ENCODE measurements at regions not wholly inside any gene's neighbourhood (a gene's known extent, or its start where the extent isn't known, plus 50 kb on each side); places are given as distances from the start of the nearest gene placed in this dataset.

DNA sequence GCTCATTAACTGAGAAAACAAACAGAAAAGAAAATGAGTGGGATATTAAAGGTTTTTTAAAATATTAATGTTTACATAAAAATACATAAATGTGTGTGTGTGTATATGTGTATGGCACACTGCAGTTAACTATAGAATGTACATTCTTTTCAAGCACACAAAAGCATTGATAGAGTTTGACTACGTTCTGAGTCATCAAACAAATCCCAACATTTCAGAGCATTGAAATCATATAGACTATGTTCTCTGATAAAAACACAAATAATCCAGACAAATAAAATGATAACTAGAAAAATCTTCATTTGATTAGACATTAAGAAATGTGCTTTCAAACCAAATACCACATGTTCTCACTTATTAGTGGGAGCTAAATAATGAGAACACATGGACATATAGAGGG, 84.3 kb upstream of the CELF4 start:
- H3K9me3 ChIP-seq (replicated peaks; ENCODE audit: control insufficient read depth, insufficient read depth, low read length) = no peaks in the 10 kb centered on the region
- no peaks in the 10 kb centered on the region for H3K27me3 ChIP-seq (replicated peaks in 1 of 2; ENCODE audit: control insufficient read depth in 2 of 2, insufficient read depth in 2 of 2, low read length in 1 of 2)
- H3K9ac ChIP-seq (ENCODE audit: control insufficient read depth, insufficient read depth, low read length) = no peak overlapping the region
- no peak overlapping the region for H2AFZ ChIP-seq (ENCODE audit: control insufficient read depth, low read depth, low read length)
- ChIA-PET SMC1A (ENCODE audit: uncharacterized antibody, unreplicated experiment) (no interaction called here), RAD21 (ENCODE audit: unreplicated experiment) (no interaction called here), POLR2A (no interaction called here), CTCF (no interaction called here)
- no peak overlapping the region for H3K4me3 ChIP-seq
- H3K4me2 ChIP-seq (ENCODE audit: control insufficient read depth, insufficient read depth) = no peak overlapping the region
- no peaks in the 10 kb centered on the region for H3K79me2 ChIP-seq (ENCODE audit: control insufficient read depth, insufficient read depth, low read length)
- no peaks in the 10 kb centered on the region for H3K4me1 ChIP-seq (ENCODE audit: control insufficient read depth, insufficient read depth, low read length)
- DNase-seq (ENCODE audit: low read depth, low spot score) (no peak), ATAC-seq (no peak), FAIRE-seq (no peak)
- intact Hi-C loops (cut with micrococcal nuclease; ENCODE audit: unreplicated experiment) (no loop called here), in situ Hi-C loops (cut with MboI) (no loop called here)
- BruUV-seq (replicated peaks) = no TSS peak
- TF ChIP-seq SREBF2 (IDR thresholded peaks at IDR 0.05; ENCODE audit: low read length) = no peak
- TF ChIP-seq POLR2AphosphoS2 (IDR thresholded peaks at IDR 0.05; ENCODE audit: low read depth, low read length) = no peak
- no peak for TF ChIP-seq SREBF1 (IDR thresholded peaks at IDR 0.05; ENCODE audit: low read length)
- TF ChIP-seq, protein P1, sequence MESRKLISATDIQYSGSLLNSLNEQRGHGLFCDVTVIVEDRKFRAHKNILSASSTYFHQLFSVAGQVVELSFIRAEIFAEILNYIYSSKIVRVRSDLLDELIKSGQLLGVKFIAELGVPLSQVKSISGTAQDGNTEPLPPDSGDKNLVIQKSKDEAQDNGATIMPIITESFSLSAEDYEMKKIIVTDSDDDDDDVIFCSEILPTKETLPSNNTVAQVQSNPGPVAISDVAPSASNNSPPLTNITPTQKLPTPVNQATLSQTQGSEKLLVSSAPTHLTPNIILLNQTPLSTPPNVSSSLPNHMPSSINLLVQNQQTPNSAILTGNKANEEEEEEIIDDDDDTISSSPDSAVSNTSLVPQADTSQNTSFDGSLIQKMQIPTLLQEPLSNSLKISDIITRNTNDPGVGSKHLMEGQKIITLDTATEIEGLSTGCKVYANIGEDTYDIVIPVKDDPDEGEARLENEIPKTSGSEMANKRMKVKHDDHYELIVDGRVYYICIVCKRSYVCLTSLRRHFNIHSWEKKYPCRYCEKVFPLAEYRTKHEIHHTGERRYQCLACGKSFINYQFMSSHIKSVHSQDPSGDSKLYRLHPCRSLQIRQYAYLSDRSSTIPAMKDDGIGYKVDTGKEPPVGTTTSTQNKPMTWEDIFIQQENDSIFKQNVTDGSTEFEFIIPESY (IDR thresholded peaks at IDR 0.05) = no peak
- no peak for TF ChIP-seq ZBED1 (IDR thresholded peaks at IDR 0.05; ENCODE audit: borderline replicate concordance)
- no peak for TF ChIP-seq IKZF1 (conservative IDR thresholded peaks at IDR 0.05)
- no peak for TF ChIP-seq SRF (IDR thresholded peaks at IDR 0.05; ENCODE audit: low read depth in 2 of 2, low read length in 2 of 2)
- TF ChIP-seq TBL1XR1 (IDR thresholded peaks at IDR 0.05; ENCODE audit: low read depth, low read length) = no peak
- TF ChIP-seq YBX1 (IDR thresholded peaks at IDR 0.05) = no peak
- no peak for TF ChIP-seq ATF7 (IDR thresholded peaks at IDR 0.05; ENCODE audit: low read depth)
- TF ChIP-seq, protein P2, sequence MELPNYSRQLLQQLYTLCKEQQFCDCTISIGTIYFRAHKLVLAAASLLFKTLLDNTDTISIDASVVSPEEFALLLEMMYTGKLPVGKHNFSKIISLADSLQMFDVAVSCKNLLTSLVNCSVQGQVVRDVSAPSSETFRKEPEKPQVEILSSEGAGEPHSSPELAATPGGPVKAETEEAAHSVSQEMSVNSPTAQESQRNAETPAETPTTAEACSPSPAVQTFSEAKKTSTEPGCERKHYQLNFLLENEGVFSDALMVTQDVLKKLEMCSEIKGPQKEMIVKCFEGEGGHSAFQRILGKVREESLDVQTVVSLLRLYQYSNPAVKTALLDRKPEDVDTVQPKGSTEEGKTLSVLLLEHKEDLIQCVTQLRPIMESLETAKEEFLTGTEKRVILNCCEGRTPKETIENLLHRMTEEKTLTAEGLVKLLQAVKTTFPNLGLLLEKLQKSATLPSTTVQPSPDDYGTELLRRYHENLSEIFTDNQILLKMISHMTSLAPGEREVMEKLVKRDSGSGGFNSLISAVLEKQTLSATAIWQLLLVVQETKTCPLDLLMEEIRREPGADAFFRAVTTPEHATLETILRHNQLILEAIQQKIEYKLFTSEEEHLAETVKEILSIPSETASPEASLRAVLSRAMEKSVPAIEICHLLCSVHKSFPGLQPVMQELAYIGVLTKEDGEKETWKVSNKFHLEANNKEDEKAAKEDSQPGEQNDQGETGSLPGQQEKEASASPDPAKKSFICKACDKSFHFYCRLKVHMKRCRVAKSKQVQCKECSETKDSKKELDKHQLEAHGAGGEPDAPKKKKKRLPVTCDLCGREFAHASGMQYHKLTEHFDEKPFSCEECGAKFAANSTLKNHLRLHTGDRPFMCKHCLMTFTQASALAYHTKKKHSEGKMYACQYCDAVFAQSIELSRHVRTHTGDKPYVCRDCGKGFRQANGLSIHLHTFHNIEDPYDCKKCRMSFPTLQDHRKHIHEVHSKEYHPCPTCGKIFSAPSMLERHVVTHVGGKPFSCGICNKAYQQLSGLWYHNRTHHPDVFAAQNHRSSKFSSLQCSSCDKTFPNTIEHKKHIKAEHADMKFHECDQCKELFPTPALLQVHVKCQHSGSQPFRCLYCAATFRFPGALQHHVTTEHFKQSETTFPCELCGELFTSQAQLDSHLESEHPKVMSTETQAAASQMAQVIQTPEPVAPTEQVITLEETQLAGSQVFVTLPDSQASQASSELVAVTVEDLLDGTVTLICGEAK (IDR thresholded peaks at IDR 0.05; ENCODE audit: borderline replicate concordance) = no peak
- no peak for TF ChIP-seq FOS (IDR thresholded peaks at IDR 0.05; ENCODE audit: borderline replicate concordance, extremely low read depth, insufficient read length)
- no peak for TF ChIP-seq ZZZ3 (IDR thresholded peaks at IDR 0.05; ENCODE audit: control insufficient read depth, insufficient read length, low read depth)
- TF ChIP-seq CHD1 (IDR thresholded peaks at IDR 0.05; ENCODE audit: low read depth, low read length) = no peak
- TF ChIP-seq EGR1 (IDR thresholded peaks at IDR 0.05; ENCODE audit: borderline replicate concordance in 1 of 2, low read depth in 2 of 2, low read length in 2 of 2) = no peak
- no peaks in the 10 kb centered on the region for H4K20me1 ChIP-seq (ENCODE audit: control insufficient read depth, insufficient read depth)
- no peak overlapping the region for H3K27ac ChIP-seq (ENCODE audit: control insufficient read depth, insufficient read depth)
- H3K36me3 ChIP-seq (ENCODE audit: control insufficient read depth in 2 of 2, insufficient read depth in 2 of 2, low read length in 1 of 2) = no peaks in the 10 kb centered on the region
- 0% methylated on average over 1 of the region's 1 CpG for WGBS (ENCODE audit: insufficient coverage, insufficient replicate concordance, low lambda C conversion rate, missing lambda C conversion rate)

All from GM12878 (cell line).